A673 (cell line): ENCODE measurements at regions not wholly inside any gene's neighbourhood (a gene's known extent, or its start where the extent isn't known, plus 50 kb on each side); places are given as distances from the start of the nearest gene placed in this dataset.

Source experiments
- BruUV-seq: library from RNA; stranded (reverse); fragments of 400-500 nt; replicated peaks from 2 replicates; lab custom pipeline; 2021; lab: Mats Ljungman, UMichigan
- CTCF ChIA-PET: fragments of 300-600 bp; sonication (Branson Sonifier 250); formaldehyde crosslinking; loops from one replicate; lab custom pipeline; 2022; ENCODE audit warnings: antibody characterized with exemption; lab: Charles Lee
- POLR2A ChIA-PET: fragments of 300-600 bp; sonication (Branson Sonifier 250); formaldehyde crosslinking; loops from one replicate; lab custom pipeline; 2022; ENCODE audit warnings: antibody characterized with exemption; ENCODE audit not compliant: low non-redundant PET; lab: Charles Lee
- DNase-seq: peaks from one replicate; pipeline ENCODE4 v3.0.0-alpha.2; 2015; ENCODE audit warnings: low spot score
- H3K27ac ChIP-seq: fragments of 200-600 bp; sonication (generic); 2 replicates; pipeline ENCODE4 v1.5.1; 2016; ENCODE audit warnings: mixed run types, low read depth, mild to moderate bottlenecking, mixed read lengths, antibody characterized with exemption, low read length; ENCODE audit not compliant: poor library complexity, severe bottlenecking
- H3K27me3 ChIP-seq: fragments of 200-600 bp; sonication (generic); replicated peaks from 2 replicates; pipeline ENCODE4 v1.6.1; 2017; ENCODE audit warnings: mixed run types, low read depth, mild to moderate bottlenecking, mixed read lengths, antibody characterized with exemption, low read length; ENCODE audit not compliant: insufficient read depth, poor library complexity
- H3K36me3 ChIP-seq: fragments of 200-600 bp; sonication (generic); 2 replicates; pipeline ENCODE4 v1.6.1; 2016; ENCODE audit warnings: mixed run types, mild to moderate bottlenecking, mixed read lengths, antibody characterized with exemption, low read length; ENCODE audit not compliant: insufficient read depth, poor library complexity, severe bottlenecking
- H3K4me1 ChIP-seq: fragments of 200-600 bp; sonication (generic); 2 replicates; pipeline ENCODE4 v1.6.1; 2017; ENCODE audit warnings: mixed run types, mild to moderate bottlenecking, mixed read lengths, antibody characterized with exemption, low read length; ENCODE audit not compliant: insufficient read depth, poor library complexity, severe bottlenecking
- H3K4me3 ChIP-seq: fragments of 200-600 bp; sonication (generic); 2 replicates; pipeline ENCODE4 v1.5.1; 2016; ENCODE audit warnings: low read depth, mixed run types, mild to moderate bottlenecking, mixed read lengths, low read length; ENCODE audit not compliant: poor library complexity, severe bottlenecking
- H3K9me3 ChIP-seq: fragments of 200-600 bp; sonication (generic); 2 replicates; pipeline ENCODE4 v1.6.1; 2016; ENCODE audit warnings: mixed run types, low read depth, mild to moderate bottlenecking, mixed read lengths, antibody characterized with exemption, low read length; ENCODE audit not compliant: poor library complexity, severe bottlenecking
- EZH2 ChIP-seq: fragments of 200-600 bp; sonication (generic); IDR thresholded peaks from 2 replicates; pipeline ENCODE4 v1.6.1; 2017; ENCODE audit warnings: borderline replicate concordance, low read depth, mild to moderate bottlenecking, mixed read lengths, antibody characterized with exemption, low read length; ENCODE audit not compliant: poor library complexity, severe bottlenecking
- intact Hi-C: fragments of 100-400 bp; cut with micrococcal nuclease; formaldehyde crosslinking; loops from one replicate; pipeline ENCODE4 v1.10.0; 2022; ENCODE audit not compliant: unreplicated experiment
- TF ChIP-seq, protein P1 (sequence below): fragments of 300-800, 200-600 bp; sonication (generic); conservative IDR thresholded peaks from 2 replicates; pipeline ENCODE4 v1.5.1; 2017; ENCODE audit warnings: low read depth, mild to moderate bottlenecking, antibody characterized with exemption, low read length, moderate library complexity, mixed read lengths

GRCh38 chr4:137739391-137739790, 207.1 kb upstream of the PCDH18 start:
- Histone ChIP-seq H3K27me3 (no peaks in the 10 kb centered on the region), H3K4me3 (no peak overlapping the region), H3K36me3 (no peaks in the 10 kb centered on the region), H3K27ac (no peak overlapping the region), H3K9me3 (no peaks in the 10 kb centered on the region), H3K4me1 (no peaks in the 10 kb centered on the region)
- CTCF ChIA-PET = no interaction called here
- intact Hi-C loops = loop anchor here (5.0 to 10.0 kb wide), 2 partner anchors 835 to 1133 kb away; no protein-coding TSS in a partner anchor
- POLR2A ChIA-PET = no interaction called here
- TF ChIP-seq EZH2 = no peak
- TF ChIP-seq, protein P1, sequence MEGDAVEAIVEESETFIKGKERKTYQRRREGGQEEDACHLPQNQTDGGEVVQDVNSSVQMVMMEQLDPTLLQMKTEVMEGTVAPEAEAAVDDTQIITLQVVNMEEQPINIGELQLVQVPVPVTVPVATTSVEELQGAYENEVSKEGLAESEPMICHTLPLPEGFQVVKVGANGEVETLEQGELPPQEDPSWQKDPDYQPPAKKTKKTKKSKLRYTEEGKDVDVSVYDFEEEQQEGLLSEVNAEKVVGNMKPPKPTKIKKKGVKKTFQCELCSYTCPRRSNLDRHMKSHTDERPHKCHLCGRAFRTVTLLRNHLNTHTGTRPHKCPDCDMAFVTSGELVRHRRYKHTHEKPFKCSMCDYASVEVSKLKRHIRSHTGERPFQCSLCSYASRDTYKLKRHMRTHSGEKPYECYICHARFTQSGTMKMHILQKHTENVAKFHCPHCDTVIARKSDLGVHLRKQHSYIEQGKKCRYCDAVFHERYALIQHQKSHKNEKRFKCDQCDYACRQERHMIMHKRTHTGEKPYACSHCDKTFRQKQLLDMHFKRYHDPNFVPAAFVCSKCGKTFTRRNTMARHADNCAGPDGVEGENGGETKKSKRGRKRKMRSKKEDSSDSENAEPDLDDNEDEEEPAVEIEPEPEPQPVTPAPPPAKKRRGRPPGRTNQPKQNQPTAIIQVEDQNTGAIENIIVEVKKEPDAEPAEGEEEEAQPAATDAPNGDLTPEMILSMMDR = no peak
- no peak for DNase-seq
- BruUV-seq = no TSS peak

DNA sequence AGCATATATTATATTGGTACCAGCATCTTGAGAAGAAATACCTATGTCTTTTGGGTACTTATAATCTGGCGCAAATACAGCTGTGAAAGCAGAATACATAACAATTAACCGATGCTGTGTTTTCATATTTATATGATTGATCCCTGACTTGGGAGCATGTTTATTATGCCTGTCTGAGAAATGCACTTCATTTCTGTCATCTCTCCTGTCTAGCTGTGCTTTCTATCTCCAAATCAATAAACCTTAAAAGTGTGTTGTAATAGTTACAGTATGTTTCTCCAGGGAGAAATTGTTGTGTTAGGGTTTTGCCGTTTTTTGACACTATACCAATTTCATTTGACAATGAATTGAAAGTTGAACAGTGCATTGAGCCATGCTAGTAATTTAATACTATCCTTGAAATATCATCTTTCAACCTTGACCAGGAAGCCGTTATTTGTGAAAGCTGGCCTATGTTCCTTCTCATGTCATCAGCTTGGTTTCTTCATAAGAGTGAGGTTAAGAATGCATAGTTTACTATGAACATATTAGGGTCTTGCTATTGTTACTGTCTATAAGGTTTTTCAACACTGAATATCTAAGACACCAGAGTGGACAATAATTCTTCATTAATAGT, 206.2 kb upstream of the PCDH18 start:
- POLR2A ChIA-PET = no interaction called here
- CTCF ChIA-PET = no interaction called here
- no TSS peak for BruUV-seq
- TF ChIP-seq EZH2 = no peak
- TF ChIP-seq, protein P1 = no peak
- no peaks in the 10 kb centered on the region for H3K36me3 ChIP-seq
- H3K4me1 ChIP-seq = no peaks in the 10 kb centered on the region
- no peaks in the 10 kb centered on the region for H3K9me3 ChIP-seq
- no peak for DNase-seq
- H3K27ac ChIP-seq = no peak overlapping the region
- no peak overlapping the region for H3K4me3 ChIP-seq
- no peaks in the 10 kb centered on the region for H3K27me3 ChIP-seq
- intact Hi-C loops = loop anchor here (5.0 to 10.0 kb wide), 2 partner anchors 836 to 1134 kb away; no protein-coding TSS in a partner anchor

- DNase-seq = no peak
- Histone ChIP-seq H3K27ac (no peak overlapping the region), H3K27me3 (no peaks in the 10 kb centered on the region), H3K4me1 (no peaks in the 10 kb centered on the region), H3K36me3 (no peaks in the 10 kb centered on the region), H3K9me3 (no peaks in the 10 kb centered on the region), H3K4me3 (no peak overlapping the region)
- ChIA-PET CTCF (no interaction called here), POLR2A (no interaction called here)
- TF ChIP-seq, protein P1 = no peak
- TF ChIP-seq EZH2 = no peak
- intact Hi-C loops = loop anchor here (5.0 to 10.0 kb wide), 2 partner anchors 839 to 1137 kb away; no protein-coding TSS in a partner anchor
- BruUV-seq = no TSS peak
Observed at GRCh38 chr4:137735561-137736104, 203.3 kb upstream of the PCDH18 start.
